ENCODE measurements at regions not wholly inside any gene's neighbourhood (a gene's known extent, or its start where the extent isn't known, plus 50 kb on each side); places are given as distances from the start of the nearest gene placed in this dataset.

DNA sequence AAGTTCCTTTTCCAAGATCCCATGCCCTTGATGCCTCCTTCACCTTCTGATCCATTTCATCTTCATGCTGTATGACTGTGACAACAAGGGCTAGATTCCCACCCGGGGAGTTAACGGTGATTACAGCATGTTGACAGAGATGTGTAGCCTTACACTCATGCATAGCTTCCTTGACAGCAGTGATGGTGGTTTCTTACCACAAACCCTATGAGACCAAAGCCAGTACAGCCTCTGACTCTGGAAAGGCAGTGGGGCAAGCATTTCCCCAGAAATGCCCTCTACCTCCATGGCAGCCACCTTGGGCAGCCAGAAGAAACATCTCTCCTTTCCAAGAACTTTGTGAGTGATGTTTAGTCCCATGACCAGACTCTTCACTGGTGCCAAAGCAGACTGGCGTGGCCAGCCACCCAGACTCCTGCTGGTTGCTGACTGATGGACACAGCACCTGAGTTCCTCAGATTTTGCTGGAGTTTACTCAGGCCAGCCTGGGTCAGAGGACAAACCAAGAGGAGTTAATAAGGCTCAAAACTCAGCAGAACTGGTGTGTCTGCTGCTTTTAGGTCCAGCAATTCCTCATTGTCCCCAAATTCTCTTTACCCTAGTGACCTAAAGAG, 199.7 kb upstream of the SLC27A6 start:
- TF ChIP-seq, protein P1, sequence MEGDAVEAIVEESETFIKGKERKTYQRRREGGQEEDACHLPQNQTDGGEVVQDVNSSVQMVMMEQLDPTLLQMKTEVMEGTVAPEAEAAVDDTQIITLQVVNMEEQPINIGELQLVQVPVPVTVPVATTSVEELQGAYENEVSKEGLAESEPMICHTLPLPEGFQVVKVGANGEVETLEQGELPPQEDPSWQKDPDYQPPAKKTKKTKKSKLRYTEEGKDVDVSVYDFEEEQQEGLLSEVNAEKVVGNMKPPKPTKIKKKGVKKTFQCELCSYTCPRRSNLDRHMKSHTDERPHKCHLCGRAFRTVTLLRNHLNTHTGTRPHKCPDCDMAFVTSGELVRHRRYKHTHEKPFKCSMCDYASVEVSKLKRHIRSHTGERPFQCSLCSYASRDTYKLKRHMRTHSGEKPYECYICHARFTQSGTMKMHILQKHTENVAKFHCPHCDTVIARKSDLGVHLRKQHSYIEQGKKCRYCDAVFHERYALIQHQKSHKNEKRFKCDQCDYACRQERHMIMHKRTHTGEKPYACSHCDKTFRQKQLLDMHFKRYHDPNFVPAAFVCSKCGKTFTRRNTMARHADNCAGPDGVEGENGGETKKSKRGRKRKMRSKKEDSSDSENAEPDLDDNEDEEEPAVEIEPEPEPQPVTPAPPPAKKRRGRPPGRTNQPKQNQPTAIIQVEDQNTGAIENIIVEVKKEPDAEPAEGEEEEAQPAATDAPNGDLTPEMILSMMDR (IDR thresholded peaks at IDR 0.05; ENCODE audit: insufficient read depth, low read length): no peak
- no peak for TF ChIP-seq POLR2AphosphoS5 (IDR thresholded peaks at IDR 0.05; ENCODE audit: low read depth)
